KBM-7 (cell line): ENCODE measurements at regions not wholly inside any gene's neighbourhood (a gene's known extent, or its start where the extent isn't known, plus 50 kb on each side); places are given as distances from the start of the nearest gene placed in this dataset.

Source experiments
- DNase-seq: peaks from one replicate; pipeline ENCODE4 v3.0.0-alpha.2; 2015
- in situ Hi-C: fragments of 300-500 bp; cut with MboI; formaldehyde crosslinking; loops from 2 replicates; pipeline ENCODE4 v1.14.3; 2020; ENCODE audit warnings: low sequenced_read_pairs, low pct_unique_long_range_greater_than_20kb, mixed read lengths

DNA sequence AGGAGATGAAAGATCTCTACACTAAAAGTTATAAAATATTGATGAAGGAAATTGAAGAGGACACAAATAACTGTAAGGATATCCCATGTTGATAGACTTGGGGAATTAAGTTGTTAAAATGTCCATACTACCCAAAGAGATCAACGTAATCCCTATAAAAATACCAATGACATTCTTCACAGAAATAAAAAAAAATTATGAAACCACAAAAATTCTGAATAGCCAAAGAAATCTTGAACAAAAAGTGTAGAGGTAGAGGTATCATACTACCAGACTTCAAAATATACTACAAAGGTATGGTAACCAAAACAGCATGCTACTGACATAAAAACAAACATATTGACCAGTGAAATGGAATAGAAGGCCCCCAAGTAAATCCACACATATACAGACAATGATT, 71.5 kb upstream of the ELL2 start:
- in situ Hi-C loops = no loop called here
- DNase-seq = no peak

DNA sequence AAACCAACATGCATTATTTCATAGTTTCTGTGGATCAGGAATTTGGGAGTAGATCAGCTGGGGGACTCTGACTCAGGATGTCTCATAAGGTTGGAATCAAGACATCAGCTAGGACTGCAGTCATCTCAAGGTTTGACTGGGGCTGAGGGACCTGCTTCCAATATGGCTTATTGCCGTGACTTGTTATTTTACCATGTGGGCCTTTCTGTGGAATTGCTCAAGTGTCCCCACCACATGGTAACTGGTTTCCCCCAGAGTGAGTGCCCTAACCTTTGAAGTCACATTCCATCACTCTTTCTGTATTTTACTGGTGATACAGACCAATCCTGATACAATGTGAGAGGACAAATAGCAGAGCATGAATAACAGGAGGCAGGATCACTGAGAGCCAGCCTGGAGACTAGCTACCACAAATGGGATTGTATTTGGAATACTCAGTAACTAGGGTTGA, 70.2 kb upstream of the ELL2 start:
- in situ Hi-C loops = no loop called here
- no peak for DNase-seq

DNA sequence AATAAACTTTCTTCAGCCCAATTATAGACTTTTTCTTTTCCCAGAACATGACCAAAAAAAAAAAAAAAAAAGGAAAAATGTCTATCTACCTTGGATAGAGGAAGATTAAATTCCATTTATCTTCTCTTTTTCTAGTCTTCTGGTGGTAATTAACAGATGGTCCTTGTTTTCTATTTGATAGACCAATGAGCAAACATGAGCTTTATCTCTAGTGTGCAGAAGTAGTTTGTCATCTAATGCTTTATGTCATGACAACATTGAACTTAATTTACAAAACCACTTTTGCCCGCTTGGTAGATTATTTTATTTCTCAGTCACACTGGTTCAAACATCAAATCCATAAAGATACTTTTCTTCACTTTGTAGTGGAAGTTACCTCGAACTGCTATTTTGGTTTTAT, 69.5 kb upstream of the ELL2 start:
- no peak for DNase-seq
- in situ Hi-C loops = no loop called here

DNA sequence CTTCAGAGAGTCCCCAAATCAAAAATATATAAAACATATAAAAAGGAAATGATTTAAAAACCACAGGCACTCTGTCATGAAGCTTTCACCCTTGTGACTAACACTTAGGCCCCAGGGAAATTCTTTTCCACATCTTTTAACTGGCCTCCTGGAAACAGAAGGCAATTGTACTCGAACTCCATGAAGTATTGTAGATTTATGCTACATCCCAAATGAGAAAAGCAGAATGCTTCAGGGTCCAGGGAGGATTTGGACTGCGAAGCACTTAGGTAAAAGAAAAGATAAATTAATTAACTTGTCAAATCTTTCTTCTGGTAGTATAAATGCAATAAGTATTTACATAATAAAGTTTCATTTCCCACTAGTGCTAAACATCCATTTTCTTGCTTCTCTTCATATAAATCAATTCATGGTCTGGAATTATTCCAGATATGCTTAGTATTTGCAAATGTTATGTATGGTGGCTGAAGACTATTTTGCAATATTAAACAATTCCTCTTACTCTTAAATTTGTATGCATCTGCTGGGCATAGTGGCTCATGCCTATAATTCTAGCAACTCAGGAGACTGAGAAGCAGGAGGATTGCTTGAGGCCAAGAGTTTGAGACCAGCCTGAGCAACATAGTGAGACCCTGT, 64.9 kb upstream of the ELL2 start:
- DNase-seq = no peak
- in situ Hi-C loops = no loop called here

DNA sequence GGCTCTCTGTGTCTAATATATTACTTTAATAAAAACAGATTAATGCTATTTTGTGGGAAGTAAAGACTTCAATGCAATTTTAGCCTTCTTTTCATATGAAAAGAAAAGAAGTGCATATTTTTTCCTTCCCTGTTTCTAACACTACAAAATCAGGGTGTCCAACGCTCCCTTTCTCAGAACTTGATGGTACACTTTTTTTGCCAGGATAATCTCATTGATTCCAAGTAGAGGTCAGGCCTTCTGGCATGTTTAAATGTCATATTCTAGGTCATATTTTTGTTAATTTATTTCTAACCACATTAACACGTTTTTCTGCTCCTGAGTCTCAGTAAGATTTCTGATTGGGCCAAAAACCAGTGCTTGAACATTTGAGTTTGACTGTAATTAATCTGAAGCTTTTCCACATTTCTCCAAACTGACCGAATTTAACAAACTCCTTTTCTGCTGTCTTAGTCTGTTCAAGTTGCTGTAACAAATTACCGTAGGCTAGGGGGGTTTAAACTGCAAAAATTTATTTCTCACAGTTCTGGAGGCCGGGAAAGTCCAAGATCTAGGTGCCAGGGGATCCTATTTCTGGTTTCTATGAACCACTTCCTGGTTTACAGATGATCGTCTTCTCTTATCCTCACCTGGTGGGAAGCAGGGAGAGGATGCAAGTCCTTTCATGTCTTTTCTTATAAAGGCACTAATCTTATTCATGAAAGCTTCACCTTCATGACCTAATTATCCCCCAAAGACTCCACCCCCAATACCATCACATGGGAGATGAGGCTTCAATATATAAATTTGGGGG, 63.2 kb upstream of the ELL2 start:
- no peak for DNase-seq
- in situ Hi-C loops = no loop called here

DNA sequence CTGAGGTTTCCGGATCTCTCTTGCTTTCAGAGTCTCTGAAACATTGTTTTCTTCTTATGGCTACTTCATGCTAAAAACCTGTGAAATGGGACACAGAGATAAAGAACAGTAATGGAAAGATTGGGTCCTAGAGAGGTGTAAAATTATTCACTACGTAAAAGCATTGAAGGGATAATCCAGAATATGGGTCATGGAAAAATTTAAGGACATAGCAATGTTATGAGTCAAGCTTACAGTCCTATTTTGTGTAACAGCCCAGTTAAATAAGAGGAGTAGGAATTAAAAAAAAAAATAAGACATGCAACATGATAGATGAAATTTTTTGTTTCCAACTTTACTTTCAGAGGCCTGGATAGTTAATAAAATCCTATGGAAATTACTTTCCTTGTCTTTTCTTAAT, 61.9 kb upstream of the ELL2 start:
- DNase-seq = no peak
- in situ Hi-C loops = no loop called here

DNA sequence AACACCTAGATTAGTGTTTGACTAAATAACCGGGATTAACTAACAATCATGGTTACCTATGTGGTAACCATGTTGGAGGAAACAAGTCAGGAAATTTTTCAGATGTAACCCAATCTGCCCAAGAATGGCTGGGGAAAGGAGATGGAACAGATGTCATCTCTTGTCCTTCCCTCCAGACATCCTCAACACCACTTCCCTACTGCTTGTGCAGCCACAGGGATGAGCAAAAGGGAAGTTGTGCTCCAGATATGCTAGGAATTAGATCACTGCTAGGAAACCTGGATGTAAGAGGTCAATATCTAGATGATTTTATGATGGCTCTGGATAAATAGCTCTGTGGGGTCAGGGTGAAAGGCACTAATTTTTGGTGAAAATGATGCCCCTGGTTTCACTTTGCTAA, 61.3 kb upstream of the ELL2 start:
- in situ Hi-C loops = no loop called here
- no peak for DNase-seq

DNA sequence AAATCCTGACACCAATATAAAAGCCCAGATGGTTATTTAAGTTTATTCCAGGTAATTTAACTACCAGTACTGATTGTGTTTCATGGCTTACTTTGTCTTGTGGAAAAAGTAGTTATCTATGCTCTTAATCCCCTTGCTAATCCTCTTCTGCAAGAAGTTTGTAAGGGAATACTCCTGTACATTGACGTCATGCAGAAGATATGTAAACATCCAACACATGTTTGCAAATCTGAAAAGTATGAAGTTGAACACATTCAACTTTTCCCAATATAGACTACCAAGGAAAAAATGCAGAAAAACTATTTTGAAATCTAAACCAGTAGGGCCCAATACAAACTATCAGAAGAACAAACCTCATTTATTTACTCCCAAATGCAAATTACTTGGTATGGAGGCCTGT, 56.3 kb upstream of the ELL2 start:
- in situ Hi-C loops = no loop called here
- no peak for DNase-seq

DNA sequence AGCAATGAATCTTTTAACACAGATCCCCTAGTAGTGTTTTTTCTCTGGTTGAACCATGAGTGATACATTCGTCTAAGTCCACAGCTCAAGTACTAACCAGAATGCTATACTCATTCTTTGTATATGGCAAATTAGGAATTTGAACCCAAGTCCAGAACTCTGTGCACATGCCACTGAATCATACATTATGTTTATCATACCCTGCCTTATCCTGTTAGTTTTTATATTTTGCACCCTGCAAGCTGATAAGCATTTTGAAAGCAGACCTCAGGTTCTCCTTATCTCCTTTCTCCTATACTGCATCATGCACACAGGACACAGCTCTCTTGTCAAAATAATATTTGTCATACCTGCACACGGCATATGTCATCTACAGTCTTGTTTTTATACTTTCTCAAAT, 54.6 kb upstream of the ELL2 start:
- DNase-seq = no peak
- in situ Hi-C loops = no loop called here

DNA sequence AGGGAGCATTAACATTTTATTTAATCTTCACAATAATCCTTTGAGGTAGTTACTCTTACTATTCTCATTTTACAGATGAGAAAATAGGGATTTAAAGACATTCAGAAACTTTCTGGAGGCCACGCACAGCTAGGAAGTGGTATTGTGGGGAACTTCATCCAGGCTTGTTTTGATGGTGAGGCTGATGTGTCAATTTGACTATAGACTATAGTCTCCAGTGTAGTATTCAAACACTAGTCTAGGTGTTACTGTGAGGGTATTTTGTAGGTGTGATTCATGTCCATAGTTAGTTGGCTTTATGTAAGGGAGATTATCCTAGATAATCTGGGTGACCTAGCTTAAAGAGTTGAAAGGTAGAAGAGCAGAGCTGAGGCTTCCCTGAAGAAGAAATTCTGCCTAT, 54.1 kb upstream of the ELL2 start:
- in situ Hi-C loops = no loop called here
- no peak for DNase-seq

DNA sequence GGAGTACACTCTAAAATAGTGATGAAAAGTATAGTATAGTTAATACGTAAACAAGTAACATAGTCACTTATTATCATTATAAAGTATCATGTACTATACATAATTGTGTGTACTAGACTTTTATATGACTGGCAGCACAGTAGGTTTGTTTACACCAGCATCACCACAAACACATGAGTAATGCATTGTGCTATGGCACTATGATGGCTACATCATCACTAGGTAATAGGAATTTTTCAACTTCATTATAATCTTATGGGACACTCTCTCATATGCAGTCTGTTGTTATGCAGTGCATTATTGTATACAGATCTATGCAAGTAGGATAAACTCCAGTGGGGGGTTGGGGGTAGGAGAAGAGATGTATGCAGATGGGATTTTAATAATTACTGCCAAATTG, 52.7 kb upstream of the ELL2 start:
- in situ Hi-C loops = no loop called here
- DNase-seq = no peak

DNA sequence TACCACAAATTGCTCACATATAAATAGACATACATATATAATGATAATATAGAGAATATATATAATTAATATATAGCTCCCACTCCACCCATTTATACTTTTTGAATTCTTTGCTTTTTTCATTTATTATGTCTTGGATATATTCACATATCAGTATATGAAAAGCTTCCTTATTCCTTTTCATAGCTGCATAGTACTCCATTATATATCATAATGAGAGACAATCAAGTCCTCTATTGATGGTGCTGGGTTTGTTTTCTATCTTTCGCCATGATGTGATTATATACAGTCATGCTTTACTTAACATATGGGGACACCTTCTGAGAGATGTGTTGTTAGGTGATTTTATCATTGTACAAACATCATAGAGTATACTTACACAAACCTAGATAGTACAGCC, 51.6 kb upstream of the ELL2 start:
- in situ Hi-C loops = no loop called here
- no peak for DNase-seq

DNA sequence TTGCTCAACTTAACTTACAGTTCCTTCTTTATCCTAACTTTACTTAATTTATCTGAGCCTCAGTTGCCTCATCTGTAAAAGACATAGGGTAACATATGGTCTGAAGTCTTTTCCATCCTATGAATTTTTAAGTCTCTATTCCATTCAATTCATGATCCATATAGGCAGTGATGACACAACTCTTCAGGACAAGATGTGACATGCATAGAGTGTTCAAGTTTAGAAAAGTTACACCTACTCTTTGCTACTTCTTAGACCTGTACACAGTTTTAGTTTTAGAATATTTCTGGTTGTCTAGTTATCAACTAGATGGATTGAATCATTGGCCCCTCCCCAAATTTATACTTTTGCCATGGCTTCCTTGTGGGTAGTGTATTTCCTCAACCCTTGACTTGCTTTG, 50.7 kb upstream of the ELL2 start:
- in situ Hi-C loops = no loop called here
- no peak for DNase-seq
